Activated naive CD4-positive, alpha-beta T cell treated with anti-CD3 and anti-CD28 coated beads for 36 hours (primary cell): ENCODE measurements at regions not wholly inside any gene's neighbourhood (a gene's known extent, or its start where the extent isn't known, plus 50 kb on each side); places are given as distances from the start of the nearest gene placed in this dataset.

Source experiments
- CTCF ChIA-PET: fragments of 350-600 bp; sonication (Branson Sonifier 250); formaldehyde crosslinking; loops from one replicate; lab custom pipeline; 2021; ENCODE audit warnings: antibody characterized with exemption; lab: Charles Lee
- DNase-seq: peaks from one replicate; pipeline ENCODE4 v3.0.0-alpha.2; 2020
- H3K27ac Mint-ChIP-seq: one replicate; pipeline ENCODE4 v1.8.0; 2021; ENCODE audit warnings: mild to moderate bottlenecking, mixed read lengths
- H3K27me3 Mint-ChIP-seq: one replicate; pipeline ENCODE4 v1.8.0; 2021; ENCODE audit warnings: low read depth, mixed read lengths
- H3K36me3 Mint-ChIP-seq: one replicate; pipeline ENCODE4 v1.8.0; 2021; ENCODE audit warnings: low read depth, mixed read lengths
- H3K4me1 Mint-ChIP-seq: one replicate; pipeline ENCODE4 v1.8.0; 2021; ENCODE audit warnings: low read depth, mixed read lengths
- H3K4me3 Mint-ChIP-seq: one replicate; pipeline ENCODE4 v1.8.0; 2021; ENCODE audit warnings: mild to moderate bottlenecking, moderate library complexity, mixed read lengths
- H3K9me3 Mint-ChIP-seq: one replicate; pipeline ENCODE4 v1.8.0; 2021; ENCODE audit warnings: mixed read lengths
- intact Hi-C: fragments of 100-400 bp; cut with micrococcal nuclease; formaldehyde crosslinking; loops from one replicate; pipeline ENCODE4 v1.15.1; 2023

DNA sequence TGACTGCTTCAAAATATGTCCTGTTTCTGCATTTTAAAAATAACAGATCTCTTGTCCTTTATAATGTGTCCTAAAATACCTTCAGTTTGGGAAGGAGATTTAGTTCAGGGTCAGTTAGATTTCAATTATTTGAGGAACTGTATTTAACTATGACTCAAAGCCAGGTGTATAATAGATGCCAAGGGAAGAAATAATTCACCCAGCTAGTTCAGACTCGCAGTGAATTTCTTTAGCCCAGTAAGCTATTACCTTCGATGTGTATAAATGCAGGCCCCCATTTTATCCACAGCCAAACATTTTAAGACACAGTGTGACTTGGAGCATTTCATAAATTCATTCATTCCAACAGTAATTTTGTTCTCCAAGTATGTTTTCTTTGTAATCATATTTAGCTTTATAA lies 458.0 kb downstream of the ZNF385D start:
- CTCF ChIA-PET, result interaction anchor here (0.6 kb wide), 2 partner anchors 42 to 62 kb away, joined by 3 to 4 read pairs; no protein-coding TSS in a partner anchor
- H3K4me1 Mint-ChIP-seq, result no peaks in the 10 kb centered on the region
- no peaks in the 10 kb centered on the region for H3K27me3 Mint-ChIP-seq
- intact Hi-C loops, result no loop called here
- peaks cover 4% of the 10 kb centered on the region for H3K9me3 Mint-ChIP-seq
- H3K27ac Mint-ChIP-seq, result no peak overlapping the region
- H3K36me3 Mint-ChIP-seq, result no peaks in the 10 kb centered on the region
- no peak for DNase-seq
- H3K4me3 Mint-ChIP-seq, result no peak overlapping the region

DNA sequence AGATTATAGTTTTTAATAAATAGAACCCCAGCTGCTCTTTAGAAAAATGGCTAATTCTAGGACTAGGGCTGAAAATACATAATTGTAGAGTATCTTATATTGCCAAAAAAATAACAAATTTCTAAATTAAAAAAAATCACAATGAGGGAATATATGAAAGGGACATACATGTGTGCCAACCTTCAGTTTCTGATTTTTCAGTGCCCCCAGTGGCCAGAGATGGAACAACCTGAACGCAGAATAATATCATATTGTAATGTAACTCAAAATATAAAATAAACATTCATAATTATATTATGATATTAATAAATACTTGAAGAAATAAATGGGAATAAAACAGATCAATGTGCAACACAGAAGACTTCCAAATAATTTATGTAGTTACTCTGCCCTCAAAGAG lies 460.5 kb downstream of the ZNF385D start:
- CTCF ChIA-PET, result no interaction called here
- intact Hi-C loops, result no loop called here

DNA sequence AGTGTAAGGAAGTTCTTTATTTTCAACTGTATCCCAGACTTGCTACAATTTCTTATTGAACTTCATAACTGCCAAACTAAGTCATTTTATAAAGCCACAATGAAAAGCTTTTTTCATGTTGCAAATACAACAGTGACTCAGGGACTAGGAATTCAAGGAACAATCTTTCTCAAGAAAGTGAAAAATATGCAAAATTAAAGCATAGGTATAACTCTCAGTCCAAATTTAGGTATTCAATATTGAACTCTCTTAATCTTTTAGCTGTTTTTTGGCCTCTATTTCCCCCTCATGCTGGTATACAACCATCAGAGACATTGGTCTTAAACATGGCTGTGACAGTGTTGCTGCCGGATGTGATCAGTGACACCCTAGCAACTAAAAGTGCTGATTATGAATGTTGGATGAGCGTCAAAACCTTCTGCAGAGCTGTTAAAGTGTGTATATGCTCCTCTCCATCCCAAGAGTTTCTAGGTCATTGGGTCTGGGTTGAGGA lies 476.9 kb downstream of the ZNF385D start:
- H3K36me3 Mint-ChIP-seq, result no peaks in the 10 kb centered on the region
- intact Hi-C loops, result no loop called here
- CTCF ChIA-PET, result no interaction called here

More for the DNA sequence above, 460.5 kb downstream of the ZNF385D start:
- no peaks in the 10 kb centered on the region for H3K36me3 Mint-ChIP-seq
- no peak overlapping the region for H3K27ac Mint-ChIP-seq
- H3K4me3 Mint-ChIP-seq, result no peak overlapping the region
- DNase-seq, result no peak
- no peaks in the 10 kb centered on the region for H3K4me1 Mint-ChIP-seq
- no peaks in the 10 kb centered on the region for H3K27me3 Mint-ChIP-seq
- H3K9me3 Mint-ChIP-seq, result peaks cover 5% of the 10 kb centered on the region

DNA sequence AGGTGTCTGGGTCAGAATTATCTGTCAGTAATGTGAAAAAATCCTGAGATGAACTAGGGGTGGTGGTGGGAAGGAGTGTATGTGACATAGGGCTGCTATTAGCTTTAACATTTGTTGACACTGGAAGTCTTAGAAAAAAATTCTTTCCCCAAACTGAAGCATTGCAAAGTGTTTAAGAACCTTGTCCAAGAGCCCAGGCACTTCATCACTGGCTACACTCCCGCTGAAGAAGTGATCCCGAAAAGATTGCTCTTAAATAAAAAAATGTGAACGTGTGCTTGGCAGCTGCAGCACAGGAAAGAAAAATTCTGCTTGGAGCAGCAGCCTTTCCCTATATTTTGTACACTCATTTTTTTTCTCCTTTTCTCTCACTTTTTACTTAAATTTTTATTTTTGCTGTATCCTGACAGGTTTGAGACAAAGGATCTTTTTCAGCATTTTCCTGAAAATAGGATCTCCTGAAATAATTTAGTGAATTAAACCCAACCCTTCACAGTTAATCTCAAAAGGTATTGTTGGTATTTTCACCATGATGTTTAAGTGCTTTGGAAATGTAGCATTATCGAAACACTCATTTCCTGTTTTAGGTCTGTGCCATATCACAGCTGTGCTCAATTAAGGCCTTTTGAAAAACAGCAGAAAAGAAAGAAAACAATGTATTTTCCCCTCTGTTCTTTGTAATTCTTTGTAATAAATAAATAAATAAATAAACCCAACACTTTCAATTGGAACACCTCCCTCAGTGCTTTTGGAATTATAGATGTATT lies 477.6 kb downstream of the ZNF385D start:
- intact Hi-C loops, result no loop called here
- DNase-seq, result no peak
- Mint-ChIP-seq H3K36me3 (no peaks in the 10 kb centered on the region), H3K27me3 (no peaks in the 10 kb centered on the region), H3K4me1 (no peaks in the 10 kb centered on the region), H3K27ac (no peak overlapping the region), H3K9me3 (peaks cover 1% of the 10 kb centered on the region), H3K4me3 (no peak overlapping the region)
- CTCF ChIA-PET, result no interaction called here

More for the DNA sequence above, 476.9 kb downstream of the ZNF385D start:
- H3K4me1 Mint-ChIP-seq, result no peaks in the 10 kb centered on the region
- H3K4me3 Mint-ChIP-seq, result no peak overlapping the region
- H3K27ac Mint-ChIP-seq, result no peak overlapping the region
- no peaks in the 10 kb centered on the region for H3K27me3 Mint-ChIP-seq
- H3K9me3 Mint-ChIP-seq, result peaks cover 1% of the 10 kb centered on the region
- DNase-seq, result no peak

DNA sequence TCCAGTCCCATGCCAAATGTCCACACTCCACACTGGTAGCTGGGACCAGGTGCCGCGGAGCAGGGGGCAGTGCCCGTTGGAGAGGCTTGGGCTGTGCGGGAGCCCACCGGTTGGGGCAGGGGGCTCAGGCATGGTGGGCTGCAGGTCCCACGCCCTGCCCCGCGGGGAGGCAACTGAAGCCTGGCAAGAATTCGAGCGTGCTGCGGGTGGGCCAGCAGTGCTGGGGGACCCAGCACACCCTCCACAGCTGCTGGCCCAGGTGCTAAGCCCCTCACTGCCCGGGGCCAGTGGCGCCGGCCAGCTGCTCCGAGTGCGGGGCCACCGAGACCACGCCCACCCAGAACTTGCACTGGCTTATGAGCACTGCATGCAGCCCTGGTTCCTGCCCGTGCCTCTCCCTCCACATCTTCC lies 479.4 kb downstream of the ZNF385D start:
- Mint-ChIP-seq H3K4me3 (no peak overlapping the region), H3K9me3 (peaks cover 1% of the 10 kb centered on the region), H3K27ac (no peak overlapping the region), H3K27me3 (no peaks in the 10 kb centered on the region), H3K36me3 (no peaks in the 10 kb centered on the region), H3K4me1 (no peaks in the 10 kb centered on the region)
- DNase-seq, result no peak
- CTCF ChIA-PET, result no interaction called here
- intact Hi-C loops, result no loop called here

- H3K4me3 Mint-ChIP-seq, result no peak overlapping the region
- CTCF ChIA-PET, result no interaction called here
- no peaks in the 10 kb centered on the region for H3K36me3 Mint-ChIP-seq
- no peak for DNase-seq
- no peaks in the 10 kb centered on the region for H3K27me3 Mint-ChIP-seq
- H3K9me3 Mint-ChIP-seq, result no peaks in the 10 kb centered on the region
- intact Hi-C loops, result no loop called here
- H3K27ac Mint-ChIP-seq, result no peak overlapping the region
- no peaks in the 10 kb centered on the region for H3K4me1 Mint-ChIP-seq
Observed at GRCh38 chr3:21269882-21270281, 481.1 kb downstream of the ZNF385D start.

- Mint-ChIP-seq H3K9me3 (peaks cover 4% of the 10 kb centered on the region), H3K4me1 (no peaks in the 10 kb centered on the region), H3K27ac (no peak overlapping the region), H3K4me3 (no peak overlapping the region), H3K27me3 (no peaks in the 10 kb centered on the region), H3K36me3 (no peaks in the 10 kb centered on the region)
- CTCF ChIA-PET, result no interaction called here
- no peak for DNase-seq
- intact Hi-C loops, result no loop called here
Observed at GRCh38 chr3:21260507-21260906, 490.5 kb downstream of the ZNF385D start.

GRCh38 chr3:21259896-21260295 lies 491.1 kb downstream of the ZNF385D start:
- no peak overlapping the region for H3K27ac Mint-ChIP-seq
- DNase-seq, result no peak
- intact Hi-C loops, result no loop called here
- H3K9me3 Mint-ChIP-seq, result peaks cover 4% of the 10 kb centered on the region
- H3K27me3 Mint-ChIP-seq, result no peaks in the 10 kb centered on the region
- no peak overlapping the region for H3K4me3 Mint-ChIP-seq
- no peaks in the 10 kb centered on the region for H3K4me1 Mint-ChIP-seq
- no peaks in the 10 kb centered on the region for H3K36me3 Mint-ChIP-seq
- CTCF ChIA-PET, result no interaction called here

DNA sequence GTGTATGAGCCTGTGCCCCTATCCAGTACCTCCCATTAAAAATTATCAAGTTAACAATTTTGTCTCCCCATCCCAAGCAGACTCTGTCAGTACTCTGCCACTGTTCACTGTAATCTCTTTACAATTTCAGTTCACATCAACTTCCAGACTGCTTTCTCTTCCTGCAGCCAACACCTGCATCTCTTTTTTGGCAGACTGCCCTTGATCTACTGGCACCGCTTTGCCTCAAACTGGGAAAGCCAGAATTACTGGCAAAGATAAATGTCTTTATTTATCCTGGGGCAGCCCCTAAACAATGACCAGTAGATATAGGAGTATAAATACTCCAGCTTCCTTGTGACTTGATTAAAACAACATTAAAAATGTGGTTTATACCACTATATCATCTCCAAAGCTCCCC lies 494.1 kb downstream of the ZNF385D start:
- CTCF ChIA-PET, result no interaction called here
- DNase-seq, result no peak
- peaks cover 4% of the 10 kb centered on the region for H3K9me3 Mint-ChIP-seq
- H3K4me3 Mint-ChIP-seq, result no peak overlapping the region
- H3K27ac Mint-ChIP-seq, result no peak overlapping the region
- H3K36me3 Mint-ChIP-seq, result no peaks in the 10 kb centered on the region
- intact Hi-C loops, result no loop called here
- no peaks in the 10 kb centered on the region for H3K4me1 Mint-ChIP-seq
- no peaks in the 10 kb centered on the region for H3K27me3 Mint-ChIP-seq

GRCh38 chr3:21238661-21239060 lies 512.3 kb downstream of the ZNF385D start:
- DNase-seq, result no peak
- Mint-ChIP-seq H3K27me3 (no peaks in the 10 kb centered on the region), H3K4me1 (no peaks in the 10 kb centered on the region), H3K4me3 (no peak overlapping the region), H3K9me3 (peaks cover 7% of the 10 kb centered on the region), H3K27ac (no peak overlapping the region), H3K36me3 (no peaks in the 10 kb centered on the region)
- intact Hi-C loops, result no loop called here
- CTCF ChIA-PET, result no interaction called here

- no peaks in the 10 kb centered on the region for H3K36me3 Mint-ChIP-seq
- no peak for DNase-seq
- intact Hi-C loops, result no loop called here
- H3K27ac Mint-ChIP-seq, result no peak overlapping the region
- CTCF ChIA-PET, result no interaction called here
- H3K4me3 Mint-ChIP-seq, result no peak overlapping the region
- peaks cover 4% of the 10 kb centered on the region for H3K9me3 Mint-ChIP-seq
- no peaks in the 10 kb centered on the region for H3K4me1 Mint-ChIP-seq
- no peaks in the 10 kb centered on the region for H3K27me3 Mint-ChIP-seq
Observed at GRCh38 chr3:21237638-21238037, 513.4 kb downstream of the ZNF385D start.

- no peak for DNase-seq
- Mint-ChIP-seq H3K4me1 (no peaks in the 10 kb centered on the region), H3K4me3 (no peak overlapping the region), H3K9me3 (peaks cover 5% of the 10 kb centered on the region), H3K27me3 (no peaks in the 10 kb centered on the region), H3K27ac (no peak overlapping the region), H3K36me3 (no peaks in the 10 kb centered on the region)
- CTCF ChIA-PET, result no interaction called here
- intact Hi-C loops, result no loop called here
Observed at GRCh38 chr3:21235491-21235890, 515.5 kb downstream of the ZNF385D start.

DNA sequence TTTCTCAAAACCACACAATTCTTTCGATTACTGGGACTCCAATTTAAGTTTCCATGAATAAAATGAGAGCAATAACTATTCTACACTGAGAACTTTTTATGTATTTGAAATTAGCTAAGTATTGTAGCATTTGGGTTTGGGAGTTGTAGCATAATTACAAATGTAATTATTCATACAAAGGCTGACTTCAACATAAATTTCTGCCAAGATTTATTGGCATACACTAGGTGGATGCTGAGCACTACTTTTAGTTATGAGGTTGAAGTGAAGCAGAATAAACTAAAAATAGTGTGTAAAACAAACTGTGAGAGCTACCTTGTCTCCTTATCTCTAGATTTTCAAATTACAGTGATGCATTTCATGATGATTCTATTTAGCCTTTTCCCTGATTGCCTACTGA lies 516.1 kb downstream of the ZNF385D start:
- H3K27ac Mint-ChIP-seq, result no peak overlapping the region
- CTCF ChIA-PET, result no interaction called here
- peaks cover 5% of the 10 kb centered on the region for H3K9me3 Mint-ChIP-seq
- no peaks in the 10 kb centered on the region for H3K27me3 Mint-ChIP-seq
- no peaks in the 10 kb centered on the region for H3K4me1 Mint-ChIP-seq
- H3K36me3 Mint-ChIP-seq, result no peaks in the 10 kb centered on the region
- H3K4me3 Mint-ChIP-seq, result no peak overlapping the region
- intact Hi-C loops, result no loop called here
- no peak for DNase-seq
